ENCODE measurements at regions not wholly inside any gene's neighbourhood (a gene's known extent, or its start where the extent isn't known, plus 50 kb on each side); places are given as distances from the start of the nearest gene placed in this dataset.

DNA sequence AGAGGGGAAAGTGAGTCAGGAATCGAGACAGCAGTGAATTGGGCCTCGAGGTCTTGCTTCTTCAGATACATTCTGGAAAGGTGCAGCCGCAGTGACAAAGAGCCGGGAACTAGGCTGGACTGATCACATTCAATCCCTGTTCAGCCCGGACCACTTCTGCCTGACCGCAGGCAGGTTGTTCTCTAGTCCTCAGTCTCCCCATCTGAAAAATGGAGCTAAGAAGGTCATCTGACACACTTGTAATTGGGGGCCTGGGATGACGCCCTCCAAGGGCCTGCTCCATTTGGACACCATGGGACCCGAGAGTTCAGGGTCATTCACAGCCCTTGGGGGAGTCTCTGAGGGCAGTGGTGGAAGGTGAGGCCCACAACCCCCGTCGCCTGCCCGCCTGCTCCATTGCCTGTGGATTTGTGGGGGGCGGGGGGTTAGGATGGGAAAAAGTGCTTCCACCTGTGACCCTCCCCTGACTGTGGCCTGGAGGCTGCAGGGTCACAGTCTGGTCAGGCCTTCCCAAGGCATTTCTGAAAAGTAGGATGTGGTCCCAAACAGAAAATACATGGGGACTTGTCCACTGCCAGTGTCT is 87.9 kb upstream of the CSF3R start:
- no peak for DNase-seq

DNA sequence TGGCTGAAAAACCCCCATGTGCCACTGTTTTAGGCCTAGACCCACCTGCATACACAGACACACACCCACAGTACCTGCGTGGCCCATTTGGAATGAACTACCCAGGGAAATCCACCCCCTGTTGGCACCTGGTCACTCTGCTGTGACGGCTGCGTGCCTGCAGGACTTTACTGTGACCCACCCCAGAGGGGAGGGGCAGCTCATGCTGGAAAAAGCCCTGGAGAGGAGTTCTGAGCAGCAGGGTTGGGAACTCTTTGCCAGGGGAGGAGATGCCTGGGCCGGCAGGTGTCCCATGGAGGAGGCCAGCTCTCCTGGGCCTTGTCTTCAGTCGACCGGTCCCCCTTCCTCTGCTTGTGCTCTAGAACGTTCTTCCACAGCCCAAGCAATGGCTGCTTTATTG is 87.3 kb upstream of the CSF3R start:
- DNase-seq, result no peak

DNA sequence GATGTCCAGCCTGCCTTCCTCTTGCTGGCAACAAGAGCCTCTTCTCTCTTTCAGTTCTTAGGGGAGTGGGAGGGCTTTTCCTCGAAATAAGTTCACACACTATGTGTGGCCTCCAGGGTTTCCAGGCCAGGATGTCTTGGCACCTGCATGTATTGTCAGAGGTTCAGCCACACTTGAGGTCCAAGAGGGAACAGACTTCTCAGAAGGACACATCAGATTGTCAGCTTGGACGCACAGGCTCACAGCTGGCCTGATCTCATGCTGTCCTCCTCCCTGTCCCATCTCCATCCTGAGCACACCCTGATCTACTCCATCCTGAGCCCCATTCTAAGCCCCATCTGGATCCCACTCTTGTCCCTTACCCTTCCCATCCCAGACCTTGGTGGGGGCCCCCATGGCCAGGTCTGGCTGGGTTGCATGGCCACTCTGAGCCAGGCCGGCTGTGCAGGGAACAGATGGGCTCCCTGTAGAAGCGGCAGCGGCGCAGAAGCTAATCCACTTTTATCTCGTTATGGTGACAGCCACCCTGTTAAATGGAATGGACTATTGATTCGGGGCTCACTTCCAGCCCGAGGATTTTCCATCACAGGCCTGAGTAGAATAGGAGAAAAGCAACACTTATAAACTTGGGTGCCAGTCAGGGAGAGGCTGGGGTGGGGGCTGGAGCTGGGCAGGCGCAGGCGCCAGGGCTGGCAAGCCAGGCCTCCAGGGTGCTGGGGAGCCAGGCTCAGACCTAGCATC is 85.1 kb upstream of the CSF3R start:
- DNase-seq, result no peak

DNA sequence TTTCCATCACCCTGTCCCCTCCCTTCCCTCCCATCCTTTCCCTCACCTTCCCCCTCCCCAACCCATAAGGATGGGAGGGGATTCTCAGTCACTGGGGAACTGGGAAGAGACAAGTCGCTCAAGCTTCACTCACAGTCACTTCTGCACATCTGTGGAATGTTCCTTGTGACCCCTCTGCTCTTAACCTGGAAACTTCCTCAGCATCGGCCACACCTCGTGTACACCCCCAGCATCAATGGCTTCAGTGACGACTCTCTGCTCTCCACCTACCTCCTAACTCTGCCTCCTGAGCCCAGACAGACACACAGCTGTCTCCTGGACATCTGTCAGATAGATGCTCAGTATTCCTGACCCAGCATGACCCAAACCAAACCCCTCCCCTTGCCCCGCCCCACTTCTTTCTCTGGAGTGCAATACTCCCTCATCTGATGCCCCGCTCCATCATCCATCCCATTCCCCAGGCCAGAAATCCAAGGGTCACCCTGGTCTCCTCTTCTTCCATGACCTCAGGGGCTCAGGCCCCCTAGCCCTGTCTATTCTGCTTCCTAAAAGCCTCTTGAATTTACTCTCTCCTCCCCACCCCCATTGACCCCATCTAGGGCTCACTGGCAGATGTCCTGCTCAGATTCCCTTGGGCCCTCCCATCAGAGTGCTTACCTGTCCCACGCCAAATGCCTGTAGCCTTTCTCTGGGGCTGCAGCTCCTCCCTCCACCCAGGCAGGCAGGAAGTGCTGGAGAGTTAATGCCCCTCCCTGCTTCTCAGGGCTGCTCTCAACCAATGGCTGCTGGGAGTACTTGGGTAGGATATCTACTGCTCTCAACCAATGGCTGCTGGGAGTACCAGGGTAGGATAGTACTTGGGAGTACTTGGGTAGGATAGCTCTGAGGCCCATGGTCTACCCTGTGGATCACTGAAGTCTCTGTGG is 83.1 kb upstream of the CSF3R start:
- no peak for DNase-seq

DNA sequence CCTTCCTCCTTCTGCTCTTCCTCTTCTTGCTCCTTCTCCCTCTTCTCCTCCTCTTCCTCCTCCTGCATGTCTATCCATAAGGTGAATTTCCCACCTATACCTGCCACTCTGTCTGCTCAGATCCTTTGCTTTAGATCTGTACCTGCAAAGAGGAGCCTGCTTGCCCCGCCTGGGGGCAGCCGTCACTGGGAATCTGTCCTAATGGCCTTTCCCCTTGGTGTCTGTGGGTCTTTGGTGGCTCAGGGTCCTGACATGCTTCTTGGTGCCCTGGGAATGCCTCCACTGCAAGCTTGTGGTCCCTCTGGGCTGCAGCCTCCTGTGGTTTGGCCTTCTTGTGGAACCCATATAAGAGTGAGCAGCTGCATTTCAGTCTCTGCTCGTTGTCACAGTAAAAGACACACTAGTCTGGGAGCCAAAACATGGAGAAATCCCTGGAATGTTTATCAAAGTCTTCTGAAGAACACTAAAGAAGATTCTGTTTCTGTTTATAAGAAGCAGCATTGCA is 79.5 kb upstream of the CSF3R start:
- no peak for DNase-seq

DNA sequence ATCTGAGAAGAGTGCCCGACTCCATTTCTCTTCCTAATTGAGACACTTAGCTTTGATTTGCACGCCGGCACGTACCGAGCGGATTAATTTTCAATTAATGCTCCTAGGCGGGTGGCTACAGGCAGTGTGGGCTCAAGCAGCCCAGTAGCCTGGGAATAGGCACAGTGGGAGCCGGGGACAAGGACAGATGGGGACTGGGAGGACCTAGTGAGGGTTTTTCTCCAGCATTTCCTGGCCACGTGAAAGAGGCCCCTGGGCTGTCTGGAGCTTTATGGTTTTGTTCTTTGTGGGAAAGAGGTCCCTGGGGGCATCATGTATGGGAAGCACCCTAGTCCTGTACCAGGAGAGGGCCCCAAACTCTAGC is 78.6 kb upstream of the CSF3R start:
- no peak for DNase-seq

DNA sequence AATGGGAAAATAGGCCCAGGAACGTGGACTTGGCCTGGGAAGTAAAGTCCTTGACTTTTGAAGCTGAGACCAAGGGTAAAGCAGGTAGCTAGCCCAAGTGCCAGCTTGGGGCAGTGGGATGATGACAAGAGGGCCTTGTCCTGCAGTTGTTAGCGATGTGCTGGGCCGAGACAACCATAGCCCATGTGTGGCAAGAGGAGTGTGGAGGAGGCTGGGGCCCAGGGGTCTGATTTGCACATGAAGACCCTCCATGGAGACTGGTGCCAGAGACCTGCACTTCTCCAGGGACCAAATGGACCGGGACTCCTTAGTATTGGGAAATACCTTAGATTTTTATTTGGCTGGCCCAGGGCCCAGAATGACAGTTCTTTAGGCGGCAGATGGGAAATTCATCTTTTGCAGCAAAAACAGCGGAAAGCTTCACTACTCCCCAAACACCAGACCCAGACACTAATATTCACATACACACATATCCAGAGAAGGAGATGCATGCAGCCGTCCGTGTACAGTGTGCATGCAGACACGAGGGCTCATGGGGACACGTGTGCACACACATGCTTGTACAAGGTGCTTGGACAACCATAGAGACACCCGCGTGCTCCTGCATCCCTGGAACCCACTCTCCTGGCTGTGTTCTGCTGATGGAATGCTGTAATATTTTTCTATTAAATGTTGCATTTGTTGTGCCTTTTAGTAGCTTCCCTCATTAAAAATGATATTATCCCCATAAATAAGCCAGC is 78.1 kb upstream of the CSF3R start:
- DNase-seq, result no peak

DNA sequence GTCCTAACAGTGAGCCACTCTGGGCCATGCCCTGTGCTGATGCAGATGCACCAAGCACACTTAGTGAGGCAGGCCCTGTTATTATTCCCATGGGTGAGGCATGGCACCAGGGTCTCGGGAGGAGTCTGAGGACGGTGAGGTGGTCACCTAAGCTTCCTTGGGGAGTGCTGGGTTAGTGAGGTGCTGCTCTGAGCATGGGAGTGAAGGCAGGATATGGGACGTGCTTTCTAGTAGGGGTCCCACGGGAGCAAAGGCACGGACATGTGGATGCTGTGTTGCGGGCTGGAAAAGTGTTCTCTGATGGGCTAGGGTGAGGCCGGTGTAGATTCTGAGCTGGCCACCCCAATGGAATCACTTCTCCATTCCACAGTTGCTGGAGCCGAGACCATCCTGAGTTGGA is 77.5 kb upstream of the CSF3R start:
- DNase-seq, result no peak

DNA sequence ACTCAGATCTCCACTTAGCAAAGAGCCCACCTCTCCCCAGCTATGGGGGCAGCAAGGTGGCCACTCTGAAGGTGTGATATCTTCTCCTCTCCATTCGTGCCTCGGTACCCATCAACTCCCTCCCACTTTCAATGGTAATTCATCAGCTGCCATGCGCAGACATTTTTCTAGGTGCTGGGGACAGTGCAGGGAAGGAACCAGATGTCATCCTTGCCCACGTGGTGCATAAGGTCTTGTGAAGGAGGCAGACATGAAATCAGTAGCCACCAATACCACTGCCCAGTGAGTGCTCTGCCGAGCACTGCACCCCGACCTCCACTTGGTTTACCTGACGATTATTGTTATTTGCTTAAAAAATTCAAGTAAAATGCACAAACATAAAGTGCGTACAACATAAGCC is 76.3 kb upstream of the CSF3R start:
- DNase-seq, result no peak

DNA sequence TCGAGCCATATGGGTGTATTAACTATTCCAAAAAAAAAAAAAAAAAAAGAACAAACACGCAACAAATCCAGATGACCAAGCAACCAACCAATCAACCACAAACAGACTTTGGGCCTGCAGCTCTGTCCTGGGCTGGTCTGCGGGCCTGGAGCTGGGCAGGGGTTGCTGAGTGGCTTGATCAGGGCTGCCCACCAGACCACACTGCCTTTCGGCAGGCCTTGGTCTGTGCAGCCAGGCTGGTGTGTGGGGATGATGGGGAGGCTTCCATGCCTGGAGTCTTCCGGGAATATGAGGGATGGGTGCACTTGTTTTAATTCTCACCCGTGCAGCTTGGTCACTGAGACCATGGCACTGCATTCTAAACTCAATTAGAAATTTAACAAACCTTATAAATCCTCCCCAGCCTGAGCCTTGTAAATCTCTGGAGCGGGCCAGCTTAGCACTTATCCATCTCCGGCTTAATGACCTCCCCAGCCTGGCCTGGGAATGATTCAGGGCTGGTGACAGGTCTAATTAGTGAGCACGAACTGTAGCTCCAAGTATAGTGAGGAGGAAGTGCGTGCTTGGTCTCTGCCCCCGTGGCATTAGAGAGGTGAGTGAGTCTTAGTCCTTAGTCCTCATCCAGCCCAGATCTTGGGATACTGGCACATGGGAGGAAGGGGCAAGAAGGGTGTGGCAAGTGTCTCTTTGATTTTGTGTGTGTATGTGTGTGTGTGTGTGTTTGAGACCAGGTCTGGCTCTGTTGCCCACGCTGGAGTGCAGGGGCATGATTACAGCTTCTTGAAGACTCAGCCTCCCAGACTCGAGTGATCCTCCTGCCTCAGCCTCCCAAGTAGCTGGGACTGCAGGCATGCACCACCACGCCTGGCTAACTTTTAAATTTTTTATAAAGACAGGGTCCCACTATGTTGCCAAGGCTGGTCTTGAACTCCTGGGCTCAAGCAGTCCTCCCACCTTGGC is 74.6 kb upstream of the CSF3R start:
- no peak for DNase-seq

DNA sequence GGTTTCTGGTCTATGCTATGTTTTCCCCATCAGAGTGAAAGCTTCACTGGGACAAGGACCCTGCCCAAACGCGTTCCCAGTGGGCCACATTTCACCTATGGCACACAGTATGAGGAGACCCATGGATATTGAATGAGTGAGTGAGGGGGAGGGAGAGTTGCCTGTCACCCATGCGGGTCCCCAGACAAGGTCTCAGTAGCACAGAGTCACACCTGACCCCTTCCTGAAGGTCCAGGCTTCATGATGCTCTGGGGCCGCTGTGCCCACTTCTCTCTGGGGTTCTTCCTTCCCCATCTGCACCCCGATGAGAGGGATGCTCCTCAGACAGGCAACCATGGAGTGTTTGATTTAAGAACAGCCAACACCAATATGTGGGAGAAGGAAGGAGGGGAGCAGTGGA is 72.3 kb upstream of the CSF3R start:
- DNase-seq, result no peak

DNA sequence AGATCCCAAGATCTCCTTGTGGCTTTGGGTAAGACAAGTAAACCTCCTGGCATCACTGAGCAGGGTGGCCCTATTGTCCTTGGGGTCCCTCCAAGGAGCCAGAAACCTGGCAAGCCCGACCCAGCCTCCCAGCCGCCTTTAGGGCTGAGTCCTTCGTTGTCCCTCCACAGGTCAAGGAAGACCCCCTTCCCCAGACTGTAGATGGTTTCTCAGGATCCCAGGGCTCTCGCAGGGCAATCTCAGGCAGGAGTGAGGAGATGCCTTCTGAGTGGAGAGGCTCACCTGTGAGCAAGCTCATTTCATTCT is 71.6 kb upstream of the CSF3R start:
- DNase-seq, result no peak

DNA sequence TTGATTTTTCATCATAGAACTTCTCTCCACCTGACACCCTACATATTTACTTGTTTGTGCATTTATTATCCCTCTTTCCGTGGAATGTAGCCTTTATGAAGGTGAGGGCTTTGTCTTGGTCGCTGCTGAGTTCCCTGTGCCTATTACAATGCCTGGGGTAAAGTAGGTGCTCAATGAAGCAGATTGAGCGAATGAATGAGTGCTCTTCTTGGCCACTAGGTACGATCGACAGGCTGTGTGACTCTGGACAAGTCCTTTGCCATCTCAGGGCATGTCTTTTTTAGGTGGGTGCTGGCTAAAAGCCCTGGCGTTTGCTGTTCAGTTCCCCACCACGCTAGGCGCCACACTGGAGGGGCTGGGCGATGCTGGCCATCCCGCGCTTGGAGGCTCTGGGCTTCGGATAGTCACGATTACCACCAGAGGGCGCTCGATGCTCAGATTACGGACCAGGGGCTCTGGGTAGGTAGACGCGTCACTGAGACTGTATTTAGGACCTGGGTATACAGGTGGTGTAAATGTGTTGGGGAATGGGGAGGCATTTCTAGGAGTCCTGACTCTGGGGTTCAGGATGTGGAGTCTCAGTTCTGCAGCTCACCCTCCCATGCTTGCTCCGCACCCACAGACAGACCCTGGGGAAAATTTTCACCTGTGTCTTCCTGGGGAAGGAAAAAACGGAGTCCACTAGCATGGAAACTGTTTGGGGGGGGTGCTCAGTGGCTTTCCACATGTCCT is 71.0 kb upstream of the CSF3R start:
- DNase-seq, result peak; percentile 40

DNA sequence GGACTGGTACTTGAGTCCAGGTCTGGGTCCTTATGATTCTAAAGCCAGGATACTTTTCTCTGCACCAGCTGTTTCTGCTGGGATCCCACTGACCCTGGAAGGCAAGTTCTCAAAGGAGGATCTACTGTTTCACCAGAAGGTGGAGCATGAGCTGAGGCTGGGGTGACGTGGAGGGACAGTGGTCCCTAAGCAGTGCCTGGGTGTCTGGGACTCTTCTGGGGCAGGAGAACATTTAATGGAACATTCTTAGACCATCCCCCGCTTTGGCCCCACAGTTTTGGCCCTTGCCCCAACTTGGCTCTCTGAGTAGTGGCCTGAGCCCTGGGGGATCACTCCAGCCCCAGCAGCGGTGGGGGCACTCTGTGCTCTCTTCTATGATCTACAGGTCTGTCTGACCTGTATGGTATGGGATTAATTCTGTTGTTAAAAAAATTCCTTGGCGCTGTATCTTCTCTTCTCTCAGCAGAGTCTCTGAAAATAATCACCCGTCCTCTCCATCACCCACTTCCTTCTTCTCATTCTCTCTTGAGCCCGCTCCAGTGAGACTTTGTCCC is 60.3 kb upstream of the CSF3R start:
- DNase-seq, result no peak

DNA sequence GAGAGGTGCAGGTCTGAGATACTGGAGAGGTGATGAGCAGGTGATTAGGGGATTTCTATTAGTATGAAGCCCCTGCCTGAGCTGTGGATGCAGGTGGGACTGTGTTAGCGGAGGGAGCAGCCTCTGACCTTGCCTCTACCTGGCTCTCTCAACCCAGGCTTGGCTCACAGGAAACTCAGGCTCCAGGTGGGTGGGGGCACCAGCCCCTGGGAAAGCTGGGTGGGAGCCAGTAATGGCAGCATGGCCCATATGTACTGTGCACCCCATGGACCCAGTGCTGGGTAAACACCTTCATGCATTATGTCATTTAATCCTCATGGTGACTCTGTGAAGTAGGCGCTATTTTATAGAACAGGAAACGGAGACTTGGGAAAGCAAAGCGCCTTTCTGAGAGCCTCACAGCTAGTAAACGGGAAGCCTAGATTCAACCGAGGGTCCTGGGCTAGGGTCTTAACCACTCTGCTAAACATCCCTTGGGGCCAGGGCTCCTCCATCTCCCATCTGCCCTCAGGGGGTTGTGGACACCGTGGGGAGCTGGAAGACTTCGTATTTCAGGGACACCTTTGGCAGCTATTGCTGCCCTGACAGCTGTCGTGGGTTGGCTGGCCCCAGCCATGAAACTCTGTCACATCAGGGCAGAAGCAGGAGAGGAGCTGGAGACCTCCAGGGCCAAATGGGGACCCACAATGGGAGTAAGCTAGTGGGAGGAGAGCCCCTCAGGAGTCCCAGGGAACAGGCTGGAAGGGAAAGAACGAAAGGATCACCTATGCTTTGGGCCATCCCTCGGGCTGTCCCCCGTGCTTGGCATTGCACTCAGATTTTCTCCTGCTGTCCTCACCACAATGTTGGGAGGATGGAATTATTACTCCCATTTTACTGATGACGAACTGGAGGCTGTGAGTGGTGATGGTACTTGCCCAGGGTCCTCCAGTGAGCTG is 59.6 kb upstream of the CSF3R start:
- no peak for DNase-seq

DNA sequence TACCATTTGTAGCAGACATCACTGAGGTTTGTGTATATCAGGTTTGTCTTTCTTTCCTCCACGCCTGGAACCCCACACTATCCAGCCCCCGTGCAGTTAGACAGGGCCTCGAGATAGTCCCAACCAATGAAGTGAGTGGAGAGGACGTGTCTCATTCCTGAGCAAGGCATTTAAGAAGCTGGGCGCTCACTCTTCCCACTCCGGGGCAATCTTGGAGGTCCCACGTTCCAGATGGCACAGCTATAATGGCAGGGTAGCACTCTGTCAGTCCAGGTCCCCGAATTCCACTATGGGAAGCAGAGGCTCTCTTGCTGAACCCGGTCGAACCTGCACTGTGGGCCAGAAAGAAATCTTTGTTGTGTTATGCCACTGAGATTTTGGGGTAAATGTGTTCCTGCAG is 57.3 kb upstream of the CSF3R start:
- DNase-seq, result no peak

DNA sequence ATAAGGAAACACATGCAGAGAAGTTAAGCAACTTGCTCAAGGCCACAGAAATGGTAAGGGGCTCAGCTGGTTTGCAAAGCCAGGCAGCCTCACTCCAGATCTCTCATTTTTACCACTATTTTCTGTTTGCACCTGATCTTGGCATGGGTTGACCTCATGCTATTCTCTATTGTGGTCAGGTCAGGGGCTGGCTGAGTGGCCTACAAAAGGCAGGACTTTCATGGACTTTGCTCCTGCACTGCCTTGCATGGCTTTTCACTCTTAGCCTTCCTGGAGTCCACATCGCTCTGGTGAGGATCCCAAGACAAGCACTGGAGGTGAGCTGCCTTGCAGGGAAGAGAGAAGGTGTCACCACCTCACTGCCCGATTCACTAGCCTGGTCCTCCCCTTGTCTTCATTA is 56.8 kb upstream of the CSF3R start:
- DNase-seq, result no peak

DNA sequence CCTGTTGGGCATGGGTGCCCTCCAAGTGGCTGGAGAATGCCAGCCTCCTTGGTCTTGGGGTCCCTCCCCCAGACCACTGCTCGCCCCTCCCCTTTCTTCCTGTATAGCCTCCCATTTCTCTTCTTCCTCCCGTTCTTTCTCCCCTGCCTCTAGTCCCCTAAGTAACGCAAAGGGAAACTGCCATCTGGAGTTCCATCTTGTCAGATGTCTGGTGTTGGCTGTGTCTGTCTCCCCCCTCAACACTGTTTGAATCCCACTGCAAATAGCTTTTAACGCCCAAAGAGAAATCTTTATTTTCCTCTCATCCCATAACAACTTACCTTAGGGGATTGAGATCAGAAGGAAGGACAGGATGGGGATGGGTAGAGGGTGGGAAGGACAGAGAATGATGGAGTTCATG is 55.3 kb upstream of the CSF3R start:
- no peak for DNase-seq

DNA sequence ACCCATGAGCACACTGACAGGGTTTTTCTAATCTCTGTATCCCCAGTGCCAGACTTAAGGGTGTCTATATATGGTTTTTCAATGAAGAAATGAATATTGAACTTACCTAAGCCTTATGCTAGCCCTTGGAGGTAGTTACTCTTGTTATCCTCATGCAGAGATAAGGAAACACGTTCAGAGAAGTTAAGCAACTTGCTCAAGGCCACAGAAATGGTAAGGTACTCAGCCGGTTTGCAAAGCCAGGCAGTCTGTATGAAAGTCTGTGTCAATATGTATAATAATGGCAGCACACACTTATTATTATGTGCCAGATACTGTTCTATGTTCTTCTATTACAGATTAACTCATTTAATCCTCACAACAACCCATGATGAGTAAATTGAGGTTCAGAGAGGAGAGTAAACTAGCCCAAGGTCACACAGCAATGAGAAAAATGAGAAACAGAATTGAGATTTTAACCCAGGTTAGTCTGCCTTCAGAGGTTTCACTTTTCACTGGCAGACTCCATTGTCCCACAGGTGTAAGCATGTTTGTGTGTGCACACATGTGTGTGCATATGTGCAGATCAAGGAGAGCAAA is 54.6 kb upstream of the CSF3R start:
- no peak for DNase-seq

DNA sequence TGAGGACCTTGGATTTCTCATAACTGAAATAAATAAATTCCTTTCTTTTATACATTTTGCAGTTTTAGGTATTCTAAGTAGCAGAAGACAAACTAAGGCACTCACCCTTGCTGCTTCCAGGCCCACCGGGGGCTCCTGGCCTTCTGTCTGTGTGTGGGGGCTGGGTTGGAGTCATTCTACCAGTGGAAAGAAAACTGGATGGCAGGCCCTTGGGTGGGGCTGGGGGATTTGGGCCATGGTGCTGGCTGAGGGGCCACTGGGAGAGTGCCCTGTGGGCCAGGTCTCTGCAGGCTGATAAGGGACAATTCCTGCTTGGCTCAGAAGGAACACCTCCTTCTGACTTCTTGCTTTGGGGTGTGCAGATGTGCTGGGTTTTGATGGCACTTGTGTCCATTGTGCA is 54.0 kb upstream of the CSF3R start:
- DNase-seq, result no peak
